K562 (cell line): ENCODE measurements at regions not wholly inside any gene's neighbourhood (a gene's known extent, or its start where the extent isn't known, plus 50 kb on each side); places are given as distances from the start of the nearest gene placed in this dataset.

Experiments used
- ATAC-seq: fragments of 200-7000 bp; cut with Tn5 transposase; 3 replicates; pipeline ENCODE4 v1.9.1; 2020; ENCODE audit warnings: moderate library complexity
- BruUV-seq: library from RNA; stranded (reverse); fragments of 400-500 nt; replicated peaks from 2 replicates; lab custom pipeline; 2021; lab: Mats Ljungman, UMichigan
- CTCF ChIA-PET: fragments of 300-600 bp; formaldehyde crosslinking; extraction: SDS; loops from one replicate; lab custom pipeline; 2021; ENCODE audit warnings: low intra/inter-chr PET ratio; lab: Yijun Ruan, JAX
- POLR2A ChIA-PET: fragments of 300-600, 350-650 bp; sonication (Branson Sonifier 250); formaldehyde crosslinking; extraction: SDS; loops from one replicate; lab custom pipeline; 2021; ENCODE audit warnings: antibody characterized with exemption, inconsistent platforms; lab: Yijun Ruan, JAX
- DNase-seq, 4 experiments: peaks; one replicate each; pipeline versions ENCODE4 v3.0.0 to v3.0.0-alpha.2; 2011 to 2018; ENCODE audit warnings: low spot score in 3 of 4, mixed read lengths in 3 of 4; ENCODE audit errors: extremely low read depth in 1 of 4
- FAIRE-seq: peaks from 2 replicates; lab custom pipeline; 2011; peaks lifted over from hg19 to GRCh38; lab: Jason Lieb, UNC
- H2AFZ ChIP-seq: 2 replicates; pipeline ENCODE4 v1.6.0; 2011; ENCODE audit warnings: low read depth, low read length, control low read depth, inconsistent platforms
- H3K27ac ChIP-seq: fragments of 200-600 bp; 3 replicates; pipeline ENCODE4 v1.8.0; 2011; ENCODE audit warnings: low read depth, mild to moderate bottlenecking, control low read depth, inconsistent platforms, low read length, moderate library complexity, mixed read lengths; ENCODE audit errors: extremely low read depth
- H3K27me3 ChIP-seq, 2 experiments: fragments of 300-600 bp in 1 of 2; 2 replicates in 1 of 2; 3 replicates in 1 of 2; pipeline versions ENCODE4 v1.6.0 to v1.8.0; 2011; ENCODE audit warnings: inconsistent platforms in 2 of 2, low read length in 2 of 2, mild to moderate bottlenecking in 1 of 2, mixed read lengths in 1 of 2, moderate library complexity in 1 of 2; ENCODE audit not compliant: control insufficient read depth in 2 of 2, insufficient read depth in 2 of 2
- H3K36me3 ChIP-seq: fragments of 300-600 bp; 3 replicates; pipeline ENCODE4 v1.8.0; 2011; ENCODE audit warnings: mild to moderate bottlenecking, low read length, inconsistent platforms; ENCODE audit not compliant: control insufficient read depth, insufficient read depth
- H3K4me1 ChIP-seq, 2 experiments: fragments of 200-600 bp in 1 of 2; replicated peaks in 1 of 2; 2 replicates in 1 of 2; 3 replicates in 1 of 2; pipeline versions ENCODE4 v1.5.1 to v1.8.0; 2011; ENCODE audit warnings: inconsistent platforms in 2 of 2, low read length in 2 of 2, mild to moderate bottlenecking in 1 of 2, mixed read lengths in 1 of 2, moderate library complexity in 1 of 2; ENCODE audit not compliant: control insufficient read depth in 2 of 2, insufficient read depth in 2 of 2
- H3K4me2 ChIP-seq: 2 replicates; pipeline ENCODE4 v1.6.1; 2011; ENCODE audit warnings: low read length, control low read depth, inconsistent platforms, mixed read lengths; ENCODE audit not compliant: insufficient read depth
- H3K4me3 ChIP-seq: fragments of 200-600 bp; sonication (generic), shearing (Covaris generic); 2 replicates; pipeline ENCODE4 v1.5.1; 2016; ENCODE audit warnings: control low read depth, inconsistent platforms
- H3K79me2 ChIP-seq: fragments of 200-600 bp; 3 replicates; pipeline ENCODE4 v1.8.0; 2011; ENCODE audit warnings: low read length, inconsistent platforms; ENCODE audit not compliant: control insufficient read depth, insufficient read depth
- H3K9ac ChIP-seq, 2 experiments: 2 replicates each; pipeline versions ENCODE4 v1.6.0 to v1.6.1; 2011; ENCODE audit warnings: low read depth in 2 of 2, low read length in 2 of 2, control low read depth in 1 of 2, inconsistent platforms in 1 of 2, mild to moderate bottlenecking in 1 of 2, mixed read lengths in 1 of 2; ENCODE audit not compliant: insufficient read depth in 1 of 2
- H3K9me1 ChIP-seq: one replicate; pipeline ENCODE4 v1.6.0; 2011; ENCODE audit warnings: inconsistent platforms, mild to moderate bottlenecking, low read length, moderate library complexity; ENCODE audit not compliant: control insufficient read depth, insufficient read depth
- H3K9me3 ChIP-seq: replicated peaks from 2 replicates; pipeline ENCODE4 v1.5.1; 2011; ENCODE audit warnings: low read depth, low read length, inconsistent platforms; ENCODE audit not compliant: control insufficient read depth, insufficient read depth
- H4K20me1 ChIP-seq: replicated peaks from 2 replicates; pipeline ENCODE4 v1.6.1; 2011; ENCODE audit warnings: low read length, inconsistent platforms, mixed read lengths; ENCODE audit not compliant: control insufficient read depth, insufficient read depth
- ATF7 ChIP-seq: fragments of 450-650 bp; IDR thresholded peaks from 2 replicates; pipeline ENCODE4 v1.7.1; 2014; ENCODE audit warnings: mild to moderate bottlenecking, moderate library complexity
- HCFC1 ChIP-seq: IDR thresholded peaks from 2 replicates; pipeline ENCODE4 v1.6.1; 2012; ENCODE audit warnings: low read depth, low read length, improper control_type of control experiment
- MYBL2 ChIP-seq, 2 experiments: fragments of 450-650 bp in 1 of 2; sonication (generic) in 1 of 2; formaldehyde crosslinking in 1 of 2; IDR thresholded peaks; 2 replicates each; pipeline versions ENCODE4 v1.6.1 to v1.8.1; 2017 to 2022; ENCODE audit warnings: borderline replicate concordance in 1 of 2, inconsistent platforms in 1 of 2, low read depth in 1 of 2, mild to moderate bottlenecking in 1 of 2, missing genetic modification reagents in 1 of 2, moderate library complexity in 1 of 2
- PHB ChIP-seq: fragments of 250-450 bp; sonication (Bioruptor Pico); IDR thresholded peaks from 2 replicates; pipeline ENCODE4 v1.5.0; 2021
- PHB2 ChIP-seq: fragments of 450-650 bp; IDR thresholded peaks from 2 replicates; pipeline ENCODE4 v1.6.1; 2017; ENCODE audit warnings: low read depth
- TARDBP ChIP-seq: fragments of 450-650 bp; IDR thresholded peaks from 2 replicates; pipeline ENCODE4 v1.6.1; 2016
- TBP ChIP-seq: optimal IDR thresholded peaks from 2 replicates; pipeline ENCODE3; 2011; ENCODE audit warnings: low read depth, low read length, improper control_type of control experiment
- ZNF121 ChIP-seq: sonication (generic); formaldehyde crosslinking; conservative IDR thresholded peaks from 2 replicates; pipeline ENCODE4 v1.8.0; 2022; ENCODE audit warnings: missing genetic modification reagents
- ZNF165 ChIP-seq: fragments of 250-450 bp; sonication (Bioruptor Pico); IDR thresholded peaks from 2 replicates; pipeline ENCODE4 v1.4.0; 2020; ENCODE audit warnings: borderline replicate concordance
- ZNF57 ChIP-seq: fragments of 450-650 bp; formaldehyde crosslinking; IDR thresholded peaks from 2 replicates; pipeline ENCODE4 v1.4.0; 2020; ENCODE audit warnings: mild to moderate bottlenecking, moderate library complexity
- WGBS: fragments of 100-300 bp; shearing (Covaris generic); methylation state at CpG from one replicate; pipeline ENCODE4 v1.1.6; 2016; ENCODE audit warnings: low coverage, mixed read lengths; ENCODE audit not compliant: insufficient coverage; ENCODE audit errors: missing lambda C conversion rate; 5-methylcytosine and 5-hydroxymethylcytosine counted together
- in situ Hi-C: fragments of 300-500 bp; cut with MboI; formaldehyde crosslinking; loops from 4 replicates; pipeline ENCODE4 v1.15.0; 2018; ENCODE audit warnings: inconsistent platforms, mixed read lengths
- intact Hi-C: fragments of 100-400 bp; cut with micrococcal nuclease; formaldehyde crosslinking; loops from 2 replicates; pipeline ENCODE4 v1.14.2; 2022

DNA sequence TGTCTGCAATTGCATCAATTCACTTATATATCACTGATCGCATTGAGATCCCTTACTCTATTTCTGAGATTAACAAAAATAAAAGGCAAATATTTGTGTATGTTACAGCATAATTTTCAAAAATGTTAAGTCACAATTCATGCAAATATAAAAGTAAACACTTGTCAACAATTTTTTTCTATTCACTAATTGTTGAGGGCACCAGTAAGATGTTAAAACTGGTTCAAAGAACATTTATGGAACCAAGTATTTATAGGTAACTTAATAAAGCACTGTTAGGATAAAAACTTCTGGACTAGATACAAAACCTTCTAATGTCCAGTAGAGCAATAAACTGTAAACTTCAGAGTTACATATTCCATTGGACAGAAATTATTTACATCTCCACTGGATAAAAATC is 586.1 kb upstream of the AUTS2 start:
- FAIRE-seq = no peak

DNA sequence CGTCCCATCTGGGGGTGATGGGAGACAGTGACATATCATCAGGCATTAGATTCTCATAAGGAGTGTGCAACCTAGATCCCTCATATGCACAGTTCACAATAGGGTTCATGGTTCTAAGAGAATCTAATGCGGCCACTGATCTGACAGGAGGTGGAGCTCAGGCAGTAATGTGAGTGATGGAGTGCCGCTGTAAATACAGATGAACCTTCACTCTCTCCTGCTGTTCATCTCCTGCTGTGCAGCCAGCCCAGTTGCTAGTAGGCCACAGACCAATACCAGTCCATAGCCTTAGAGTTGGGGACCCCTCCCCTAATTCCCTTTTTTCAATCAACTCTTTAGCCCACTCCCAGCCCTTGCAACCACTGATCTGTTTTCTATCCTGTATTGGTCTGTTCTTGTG is 581.1 kb upstream of the AUTS2 start:
- H3K27ac ChIP-seq = no peak overlapping the region
- intact Hi-C loops (no loop called here), in situ Hi-C loops (no loop called here)
- H3K4me1 ChIP-seq = no peaks in the 10 kb centered on the region
- TF ChIP-seq TBP (no peak), ZNF57 (CRISPR knock-in tag) (no peak)
- H3K9me3 ChIP-seq = no peaks in the 10 kb centered on the region
- CTCF ChIA-PET = no interaction called here
- no peak overlapping the region for H3K4me3 ChIP-seq
- no peaks in the 10 kb centered on the region for H3K36me3 ChIP-seq
- FAIRE-seq (no peak), ATAC-seq (no peak), DNase-seq (no peak)
- BruUV-seq = no TSS peak
- H3K9me1 ChIP-seq = no peaks in the 10 kb centered on the region
- POLR2A ChIA-PET = interaction anchor here (1.1 kb wide), 1 partner anchor 23 kb away, joined by 3 read pairs; no protein-coding TSS in a partner anchor
- no peak overlapping the region for H2AFZ ChIP-seq
- H3K79me2 ChIP-seq = no peaks in the 10 kb centered on the region
- no peaks in the 10 kb centered on the region for H4K20me1 ChIP-seq
- WGBS = 6% methylated on average over 3 of the region's 3 CpGs
- H3K27me3 ChIP-seq = no peaks in the 10 kb centered on the region
- no peak overlapping the region for H3K9ac ChIP-seq
- no peak overlapping the region for H3K4me2 ChIP-seq

More for the DNA sequence above, 586.1 kb upstream of the AUTS2 start:
- H3K9me3 ChIP-seq = no peaks in the 10 kb centered on the region
- no peaks in the 10 kb centered on the region for H3K4me1 ChIP-seq
- intact Hi-C loops = no loop called here
- BruUV-seq = no TSS peak
- H3K9me1 ChIP-seq = no peaks in the 10 kb centered on the region
- no peak for DNase-seq
- H3K36me3 ChIP-seq = no peaks in the 10 kb centered on the region
- CTCF ChIA-PET = no interaction called here
- no peak overlapping the region for H3K4me2 ChIP-seq
- 0% methylated on average over 1 of the region's 1 CpG for WGBS
- H3K79me2 ChIP-seq = no peaks in the 10 kb centered on the region
- H4K20me1 ChIP-seq = no peaks in the 10 kb centered on the region
- H3K27me3 ChIP-seq = no peaks in the 10 kb centered on the region
- H2AFZ ChIP-seq = no peak overlapping the region
- no peak overlapping the region for H3K9ac ChIP-seq
- no peak overlapping the region for H3K4me3 ChIP-seq
- H3K27ac ChIP-seq = no peak overlapping the region
- in situ Hi-C loops = no loop called here
- POLR2A ChIA-PET = no interaction called here
- no peak for TF ChIP-seq PHB2
- TF ChIP-seq ZNF165 (CRISPR knock-in tag) = no peak
- no peak for TF ChIP-seq PHB (CRISPR knock-in tag)
- no peak for TF ChIP-seq TARDBP
- no peak for TF ChIP-seq ATF7
- TF ChIP-seq HCFC1 = no peak
- no peak for TF ChIP-seq MYBL2 (IDR thresholded peaks at IDR 0.05; ENCODE audit: low read depth)
- no peak for TF ChIP-seq MYBL2 (CRISPR knock-in tag; IDR thresholded peaks at IDR 0.05; ENCODE audit: borderline replicate concordance)
- no peak for TF ChIP-seq ZNF121
- no peak for ATAC-seq
